Transverse colon (tissue), 4 donors: ENCODE measurements at regions not wholly inside any gene's neighbourhood (a gene's known extent, or its start where the extent isn't known, plus 50 kb on each side); places are given as distances from the start of the nearest gene placed in this dataset.

Experiments
- CTCF ChIP-seq, 5 experiments: fragments of 200-600 bp in 3 of 5; fragments of 450-650 bp in 2 of 5; sonication (generic) in 3 of 5; IDR thresholded peaks; 1 replicate in 2 of 5; 2 replicates in 3 of 5; pipeline ENCODE4 v1.5.1; 2016 to 2017; ENCODE audit warnings: antibody characterized with exemption in 5 of 5, inconsistent platforms in 3 of 5, mild to moderate bottlenecking in 2 of 5, moderate library complexity in 1 of 5
- EP300 ChIP-seq: sonication (generic); formaldehyde crosslinking; IDR thresholded peaks from one replicate; pipeline ENCODE4 v1.6.1; 2017; ENCODE audit warnings: antibody characterized with exemption, low read depth
- POLR2A ChIP-seq: fragments of 450-650 bp; IDR thresholded peaks from one replicate; pipeline ENCODE4 v1.6.1; 2016; ENCODE audit warnings: antibody characterized with exemption, mild to moderate bottlenecking, moderate library complexity
- POLR2AphosphoS5 ChIP-seq, 3 donors: sonication (generic); formaldehyde crosslinking; IDR thresholded peaks; one replicate each; pipeline ENCODE4 v1.6.1; 2016; ENCODE audit warnings: antibody characterized with exemption in 3 of 3

GRCh38 chr2:16032282-16033031 lies 92.1 kb downstream of the MYCN start:
- TF ChIP-seq POLR2AphosphoS5 (IDR thresholded peaks at IDR 0.05), result no peak
- TF ChIP-seq CTCF (IDR thresholded peaks at IDR 0.05), result no peak
- no peak for TF ChIP-seq POLR2A
- TF ChIP-seq EP300, result no peak
